Motor neuron (in vitro differentiated cells): ENCODE measurements at regions not wholly inside any gene's neighbourhood (a gene's known extent, or its start where the extent isn't known, plus 50 kb on each side); places are given as distances from the start of the nearest gene placed in this dataset.

Source experiments
- ATAC-seq, 8 experiments: fragments of 200-7000 bp; cut with Tn5 transposase; replicated peaks in 6 of 8; 2 replicates each; pipeline ENCODE4 v1.8.0; 2021; ENCODE audit warnings: mild to moderate bottlenecking in 8 of 8, moderate library complexity in 8 of 8
- H3K27ac ChIP-seq, 2 donors: fragments of 250-450 bp; sonication (Bioruptor Pico); 2 replicates each; pipeline ENCODE4 v1.9.0; 2021; ENCODE audit warnings: antibody characterized with exemption in 2 of 2, mild to moderate bottlenecking in 2 of 2, moderate library complexity in 1 of 2
- H3K4me1 ChIP-seq, 2 donors: fragments of 250-450 bp; sonication (Bioruptor Pico); replicated peaks in 1 of 2; 2 replicates each; pipeline ENCODE4 v1.6.1; 2021; ENCODE audit warnings: antibody characterized with exemption in 2 of 2, mild to moderate bottlenecking in 2 of 2, moderate library complexity in 1 of 2
- H3K4me3 ChIP-seq, 5 donors: fragments of 250-450 bp; sonication (Bioruptor Pico); 2 replicates each; pipeline ENCODE4 v1.9.0; 2021; ENCODE audit warnings: antibody characterized with exemption in 5 of 5, mild to moderate bottlenecking in 5 of 5, moderate library complexity in 4 of 5
- WGBS, 10 experiments: fragments of 450-650 bp; shearing (Covaris generic); methylation state at CpG; one replicate each; pipeline ENCODE4 v1.0.0; 2022; 5-methylcytosine and 5-hydroxymethylcytosine counted together
- in situ Hi-C, 9 experiments: fragments of 400-800 bp; cut with MboI; loops; one replicate each; pipeline ENCODE4 v1.15.0; 2021; ENCODE audit warnings: low sequenced_read_pairs in 9 of 9, low pct_unique_long_range_greater_than_20kb in 2 of 9; ENCODE audit not compliant: unreplicated experiment in 9 of 9

GRCh38 chr1:244344001-244344400 lies 107.7 kb downstream of the ADSS2 start:
- no peak for ATAC-seq
- WGBS, 10 experiments = 60 to 100% (median 88%) methylated on average over 1 to 6 of the region's 6 CpGs; no CpG with 5 or more reads in 2 of the 10 experiments
- Histone ChIP-seq H3K4me1 (peaks cover 29 to 37% of the 10 kb centered on the region in 2 donors), H3K4me3 (no peak overlapping the region), H3K27ac (no peak overlapping the region)
- in situ Hi-C loops = no loop called here

GRCh38 chr1:244346972-244347618 lies 104.6 kb downstream of the ADSS2 start:
- ATAC-seq = no peak
- Histone ChIP-seq H3K4me1 (peaks cover 27% of the 10 kb centered on the region in 2 donors), H3K27ac (no peak overlapping the region), H3K4me3 (no peak overlapping the region)
- WGBS, 10 experiments = 80 to 100% (median 89%) methylated on average over 1 to 6 of the region's 6 CpGs; no CpG with 5 or more reads in 1 of the 10 experiments
- in situ Hi-C loops = no loop called here

GRCh38 chr1:244347942-244348341 lies 103.8 kb downstream of the ADSS2 start:
- ATAC-seq = peak in 3 of 8 experiments; percentile 66 to 94 (median 68)
- in situ Hi-C loops = no loop called here
- 0 to 70% (median 50%) methylated on average over 1 to 3 of the region's 3 CpGs; no CpG with 5 or more reads in 3 of the 10 experiments for WGBS, 10 experiments

GRCh38 chr1:244349103-244349531 lies 102.6 kb downstream of the ADSS2 start:
- in situ Hi-C loops = no loop called here
- 10 to 100% (median 87%) methylated on average over 2 to 7 of the region's 8 CpGs; no CpG with 5 or more reads in 3 of the 10 experiments for whole genome bisulfite sequencing, 10 experiments
- peaks cover 24 to 37% of the 10 kb centered on the region in 2 donors for H3K4me1 ChIP-seq
- ATAC-seq = peak in 2 of 8 experiments; percentile 53 to 58
- no peak overlapping the region for H3K27ac ChIP-seq
- no peak overlapping the region for H3K4me3 ChIP-seq

More at GRCh38 chr1:244347942-244348341, 103.8 kb downstream of the ADSS2 start:
- peaks cover 18 to 28% of the 10 kb centered on the region in 2 donors for H3K4me1 ChIP-seq
- H3K27ac ChIP-seq = no peak overlapping the region
- H3K4me3 ChIP-seq = no peak overlapping the region

- in situ Hi-C loops = no loop called here
- no peak for ATAC-seq
- Histone ChIP-seq H3K4me1 (peaks cover 24 to 38% of the 10 kb centered on the region in 2 donors), H3K27ac (no peak overlapping the region), H3K4me3 (no peak overlapping the region)
- 20 to 71% (median 43%) methylated on average over 1 to 8 of the region's 8 CpGs for WGBS, 10 experiments
Observed at GRCh38 chr1:244349581-244350001, 102.1 kb downstream of the ADSS2 start.

- Histone ChIP-seq H3K4me3 (no peak overlapping the region), H3K4me1 (peaks cover 24 to 43% of the 10 kb centered on the region in 2 donors), H3K27ac (no peak overlapping the region)
- in situ Hi-C loops = no loop called here
- 33 to 100% (median 77%) methylated on average over 1 to 6 of the region's 6 CpGs; no CpG with 5 or more reads in 4 of the 10 experiments for WGBS, 10 experiments
- peak in 2 of 8 experiments; percentile 9 to 19 for ATAC-seq
Observed at GRCh38 chr1:244350027-244350426, 101.7 kb downstream of the ADSS2 start.

- peaks cover 22 to 36% of the 10 kb centered on the region in 2 donors for H3K4me1 ChIP-seq
- H3K4me3 ChIP-seq = no peak overlapping the region
- WGBS, 10 experiments = 71 to 100% (median 92%) methylated on average over 2 to 7 of the region's 7 CpGs
- in situ Hi-C loops = no loop called here
- H3K27ac ChIP-seq = no peak overlapping the region
- ATAC-seq = peak in 1 of 8 experiments; percentile 5
Observed at GRCh38 chr1:244352156-244352830, 99.4 kb downstream of the ADSS2 start.

GRCh38 chr1:244353551-244354091 lies 98.1 kb downstream of the ADSS2 start:
- 0 to 80% (median 34%) methylated on average over 1 to 7 of the region's 7 CpGs; no CpG with 5 or more reads in 1 of the 10 experiments for whole genome bisulfite sequencing, 10 experiments

GRCh38 chr1:244354810-244355278 lies 96.9 kb downstream of the ADSS2 start:
- Histone ChIP-seq H3K4me1 (peaks cover 13 to 21% of the 10 kb centered on the region in 2 donors), H3K27ac (no peak overlapping the region), H3K4me3 (no peak overlapping the region)
- in situ Hi-C loops = no loop called here
- WGBS, 10 experiments = 62 to 100% (median 84%) methylated on average over 1 to 5 of the region's 5 CpGs; no CpG with 5 or more reads in 2 of the 10 experiments
- peak in 5 of 8 experiments; percentile 25 to 42 (median 32) for ATAC-seq

More at GRCh38 chr1:244353551-244354091, 98.1 kb downstream of the ADSS2 start:
- H3K4me3 ChIP-seq = no peak overlapping the region
- ATAC-seq = peak; percentile 98 to 99 (median 99)
- in situ Hi-C loops = no loop called here
- no peak overlapping the region for H3K27ac ChIP-seq
- H3K4me1 ChIP-seq = peaks cover 22 to 28% of the 10 kb centered on the region in 2 donors

- H3K27ac ChIP-seq = no peak overlapping the region
- peaks cover 12 to 20% of the 10 kb centered on the region in 2 donors for H3K4me1 ChIP-seq
- in situ Hi-C loops = no loop called here
- no peak overlapping the region for H3K4me3 ChIP-seq
- WGBS, 10 experiments = 40 to 100% (median 93%) methylated on average over 1 of the region's 1 CpG; no CpG with 5 or more reads in 2 of the 10 experiments
- no peak for ATAC-seq
Observed at GRCh38 chr1:244356376-244356775, 95.3 kb downstream of the ADSS2 start.
